ENCODE measurements at regions not wholly inside any gene's neighbourhood (a gene's known extent, or its start where the extent isn't known, plus 50 kb on each side); places are given as distances from the start of the nearest gene placed in this dataset.
"Not testable (repeated sequence)": the region's sequence is repeated elsewhere in the genome, so short reads cannot be mapped to it uniquely, and the experiment has no call there.

GRCh38 chr6:168960551-168961263, 292.9 kb downstream of the THBS2 start:
- no peak for DNase-seq

- DNase-seq, result no peak
Measured at GRCh38 chr6:168959696-168960095, 293.9 kb downstream of the THBS2 start.

- DNase-seq, result peak in 1 of 2 experiments; percentile 10
Measured at GRCh38 chr6:168956884-168957730, 296.5 kb downstream of the THBS2 start.

GRCh38 chr6:168956141-168956838, 297.4 kb downstream of the THBS2 start:
- no peak for DNase-seq

- no peak for DNase-seq
Measured at GRCh38 chr6:168953461-168953860, 300.2 kb downstream of the THBS2 start.

- no peak for DNase-seq
Measured at GRCh38 chr6:168951217-168951616, 302.4 kb downstream of the THBS2 start.

- no peak for DNase-seq
Measured at GRCh38 chr6:168950858-168951214, 302.8 kb downstream of the THBS2 start.

- no peak for DNase-seq
Measured at GRCh38 chr6:168949981-168950857, 303.4 kb downstream of the THBS2 start.

GRCh38 chr6:168948990-168949531, 304.6 kb downstream of the THBS2 start:
- no peak for DNase-seq

- no peak for DNase-seq
Measured at GRCh38 chr6:168948002-168948401, 305.6 kb downstream of the THBS2 start.

- DNase-seq, result no peak
Measured at GRCh38 chr6:168943231-168943905, 310.3 kb downstream of the THBS2 start.

GRCh38 chr6:168942646-168943045, 311.0 kb downstream of the THBS2 start:
- no peak for DNase-seq

- DNase-seq, result no peak
Measured at GRCh38 chr6:168941036-168941435, 312.6 kb downstream of the THBS2 start.

- no peak for DNase-seq
Measured at GRCh38 chr6:168939796-168940195, 313.9 kb downstream of the THBS2 start.

GRCh38 chr6:168939041-168939440, 314.6 kb downstream of the THBS2 start:
- no peak for DNase-seq

GRCh38 chr6:168938546-168938945, 315.1 kb downstream of the THBS2 start:
- DNase-seq, result no peak

GRCh38 chr6:168937054-168937453, 316.6 kb downstream of the THBS2 start:
- no peak for DNase-seq

GRCh38 chr6:168935628-168936010, 318.0 kb downstream of the THBS2 start:
- DNase-seq, result no peak

- no peak for DNase-seq
Measured at GRCh38 chr6:168934660-168935627, 318.7 kb downstream of the THBS2 start.

GRCh38 chr6:168932171-168932570, 321.5 kb downstream of the THBS2 start:
- not testable (repeated sequence) for DNase-seq

Data from NCI-H1930 (cell line).